ENCODE measurements at regions not wholly inside any gene's neighbourhood (a gene's known extent, or its start where the extent isn't known, plus 50 kb on each side); places are given as distances from the start of the nearest gene placed in this dataset.
"Not testable (repeated sequence)": the region's sequence is repeated elsewhere in the genome, so short reads cannot be mapped to it uniquely, and the experiment has no call there.

DNA sequence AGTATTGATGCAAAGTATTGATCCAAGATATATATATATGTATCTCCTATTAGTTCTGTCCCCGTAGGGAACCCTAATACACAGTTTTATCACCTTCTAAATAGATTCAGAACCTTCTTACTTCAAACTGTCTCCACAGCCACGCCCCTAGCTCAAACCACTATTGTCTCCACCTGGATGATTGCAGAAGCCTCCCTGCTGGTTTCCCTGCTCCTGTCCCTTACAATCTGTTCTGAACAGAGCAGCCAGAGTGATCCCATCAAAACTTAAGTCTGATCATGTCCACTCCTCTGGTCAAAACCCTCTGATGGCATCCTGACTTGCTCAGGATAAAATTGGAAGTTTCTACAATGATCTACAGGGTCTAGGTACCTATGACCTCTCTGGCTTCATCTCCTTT lies 1719.6 kb downstream of the KHDRBS2 start:
- TF ChIP-seq POLR2A (IDR thresholded peaks at IDR 0.05) = not testable (repeated sequence)
- TF ChIP-seq, protein P1, sequence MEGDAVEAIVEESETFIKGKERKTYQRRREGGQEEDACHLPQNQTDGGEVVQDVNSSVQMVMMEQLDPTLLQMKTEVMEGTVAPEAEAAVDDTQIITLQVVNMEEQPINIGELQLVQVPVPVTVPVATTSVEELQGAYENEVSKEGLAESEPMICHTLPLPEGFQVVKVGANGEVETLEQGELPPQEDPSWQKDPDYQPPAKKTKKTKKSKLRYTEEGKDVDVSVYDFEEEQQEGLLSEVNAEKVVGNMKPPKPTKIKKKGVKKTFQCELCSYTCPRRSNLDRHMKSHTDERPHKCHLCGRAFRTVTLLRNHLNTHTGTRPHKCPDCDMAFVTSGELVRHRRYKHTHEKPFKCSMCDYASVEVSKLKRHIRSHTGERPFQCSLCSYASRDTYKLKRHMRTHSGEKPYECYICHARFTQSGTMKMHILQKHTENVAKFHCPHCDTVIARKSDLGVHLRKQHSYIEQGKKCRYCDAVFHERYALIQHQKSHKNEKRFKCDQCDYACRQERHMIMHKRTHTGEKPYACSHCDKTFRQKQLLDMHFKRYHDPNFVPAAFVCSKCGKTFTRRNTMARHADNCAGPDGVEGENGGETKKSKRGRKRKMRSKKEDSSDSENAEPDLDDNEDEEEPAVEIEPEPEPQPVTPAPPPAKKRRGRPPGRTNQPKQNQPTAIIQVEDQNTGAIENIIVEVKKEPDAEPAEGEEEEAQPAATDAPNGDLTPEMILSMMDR (IDR thresholded peaks at IDR 0.05) = not testable (repeated sequence)
